GM12874 (cell line): ENCODE measurements at regions not wholly inside any gene's neighbourhood (a gene's known extent, or its start where the extent isn't known, plus 50 kb on each side); places are given as distances from the start of the nearest gene placed in this dataset.

Source experiments
- CTCF ChIP-seq: IDR thresholded peaks from 2 replicates; pipeline ENCODE4 v1.5.1; 2011; ENCODE audit warnings: low read depth, mild to moderate bottlenecking, control low read depth, low read length, moderate library complexity; ENCODE audit not compliant: insufficient read depth

GRCh38 chr2:105592288-105592687 lies 152.4 kb upstream of the NCK2 start:
- no peak for TF ChIP-seq CTCF

- TF ChIP-seq CTCF: no peak
Observed at GRCh38 chr2:105590780-105591660, 153.7 kb upstream of the NCK2 start.

- no peak for TF ChIP-seq CTCF
Observed at GRCh38 chr2:105588581-105588980, 156.1 kb upstream of the NCK2 start.

- TF ChIP-seq CTCF: no peak
Observed at GRCh38 chr2:105587637-105588036, 157.1 kb upstream of the NCK2 start.

- no peak for TF ChIP-seq CTCF
Observed at GRCh38 chr2:105584435-105585010, 160.2 kb upstream of the NCK2 start.

GRCh38 chr2:105582952-105583660 lies 161.6 kb upstream of the NCK2 start:
- no peak for TF ChIP-seq CTCF

GRCh38 chr2:105581555-105581944 lies 163.2 kb upstream of the NCK2 start:
- no peak for TF ChIP-seq CTCF
